Stomach (tissue), 4 donors: ENCODE measurements at regions not wholly inside any gene's neighbourhood (a gene's known extent, or its start where the extent isn't known, plus 50 kb on each side); places are given as distances from the start of the nearest gene placed in this dataset.

ENCODE experiments used
- CTCF ChIP-seq, 7 experiments: fragments of 450-650 bp in 4 of 7; fragments of 200-600 bp in 3 of 7; sonication (generic) in 3 of 7; IDR thresholded peaks; one replicate each; pipeline ENCODE4 v1.5.1; 2016 to 2019; ENCODE audit warnings: antibody characterized with exemption in 7 of 7, control low read depth in 2 of 7, mild to moderate bottlenecking in 1 of 7
- EP300 ChIP-seq: sonication (generic); formaldehyde crosslinking; IDR thresholded peaks from one replicate; pipeline ENCODE4 v1.6.1; 2017; ENCODE audit warnings: antibody characterized with exemption

- TF ChIP-seq EP300: no peak
- TF ChIP-seq CTCF (IDR thresholded peaks at IDR 0.05): no peak
Measured at GRCh38 chr1:98575955-98576354, 85.6 kb upstream of the SNX7 start.
